H1 (cell line): ENCODE measurements at regions not wholly inside any gene's neighbourhood (a gene's known extent, or its start where the extent isn't known, plus 50 kb on each side); places are given as distances from the start of the nearest gene placed in this dataset.

Experiments
- CTCF ChIA-PET: fragments of 300-600 bp; sonication (Branson Sonifier 250); formaldehyde crosslinking; loops from one replicate; lab custom pipeline; 2021; ENCODE audit not compliant: partially characterized antibody; lab: Charles Lee
- POLR2A ChIA-PET: fragments of 300-600 bp; sonication (Branson Sonifier 250); formaldehyde crosslinking; loops from one replicate; lab custom pipeline; 2021; ENCODE audit warnings: inconsistent platforms; ENCODE audit not compliant: partially characterized antibody; lab: Charles Lee
- DNase-seq, 2 experiments: peaks; one replicate each; pipeline versions ENCODE4 v3.0.0 to v3.0.0-alpha.2; 2010 to 2022; ENCODE audit warnings: low spot score in 2 of 2, low read depth in 1 of 2, mixed read lengths in 1 of 2
- FAIRE-seq: peaks from 2 replicates; lab custom pipeline; 2011; peaks lifted over from hg19 to GRCh38; lab: Jason Lieb, UNC
- H2AFZ ChIP-seq: 2 replicates; pipeline ENCODE4 v1.8.1; 2012; ENCODE audit warnings: low read length, inconsistent platforms
- H2AK5ac ChIP-seq: 2 replicates; pipeline ENCODE4 v1.6.1; 2013; ENCODE audit warnings: low read depth, low read length
- H2BK120ac ChIP-seq: replicated peaks from 2 replicates; pipeline ENCODE3; 2013; ENCODE audit warnings: low read depth, low read length, inconsistent platforms
- H2BK12ac ChIP-seq: 2 replicates; pipeline ENCODE4 v1.6.1; 2013; ENCODE audit warnings: low read depth, low read length
- H2BK15ac ChIP-seq: 2 replicates; pipeline ENCODE4 v1.6.1; 2013; ENCODE audit warnings: low read length
- H2BK20ac ChIP-seq: 2 replicates; pipeline ENCODE4 v1.6.1; 2013; ENCODE audit warnings: low read length
- H2BK5ac ChIP-seq: 2 replicates; pipeline ENCODE4 v1.6.1; 2013; ENCODE audit warnings: low read depth, low read length
- H3K14ac ChIP-seq: 2 replicates; pipeline ENCODE4 v1.6.1; 2013; ENCODE audit warnings: inconsistent platforms; ENCODE audit not compliant: insufficient read length
- H3K18ac ChIP-seq: 2 replicates; pipeline ENCODE4 v1.6.1; 2013; ENCODE audit warnings: low read length; ENCODE audit errors: extremely low read depth
- H3K23ac ChIP-seq: 2 replicates; pipeline ENCODE4 v1.6.1; 2013; ENCODE audit warnings: inconsistent platforms; ENCODE audit not compliant: insufficient read length
- H3K23me2 ChIP-seq: 2 replicates; pipeline ENCODE4 v1.6.1; 2013; ENCODE audit warnings: low read depth, low read length
- H3K27ac ChIP-seq: 2 replicates; pipeline ENCODE4 v1.6.1; 2011; ENCODE audit warnings: low read depth, low read length, inconsistent platforms
- H3K27me3 ChIP-seq, 4 experiments: replicated peaks in 1 of 4; 1 replicate in 1 of 4; 2 replicates in 3 of 4; pipeline versions ENCODE4 v1.6.1 to v1.8.1; 2011 to 2013; ENCODE audit warnings: low read length in 3 of 4, mild to moderate bottlenecking in 3 of 4, inconsistent platforms in 2 of 4, mixed read lengths in 2 of 4, moderate library complexity in 1 of 4; ENCODE audit not compliant: control insufficient read depth in 3 of 4, insufficient read depth in 3 of 4; ENCODE audit errors: extremely low read depth in 1 of 4
- H3K36me3 ChIP-seq, 4 experiments: 2 replicates each; pipeline versions ENCODE4 v1.6.1 to v1.8.1; 2011 to 2013; ENCODE audit warnings: mild to moderate bottlenecking in 4 of 4, low read length in 3 of 4, moderate library complexity in 2 of 4, control low read depth in 1 of 4, inconsistent platforms in 1 of 4; ENCODE audit not compliant: insufficient read depth in 4 of 4, control insufficient read depth in 2 of 4
- H3K4ac ChIP-seq: replicated peaks from 2 replicates; pipeline ENCODE3; 2013; ENCODE audit warnings: low read length, low read depth, mixed read lengths, inconsistent platforms; ENCODE audit not compliant: insufficient read length
- H3K4me1 ChIP-seq, 4 experiments: replicated peaks in 1 of 4; 1 replicate in 1 of 4; 2 replicates in 3 of 4; pipeline versions ENCODE4 v1.6.1 to v1.8.1; 2011 to 2013; ENCODE audit warnings: low read length in 3 of 4, inconsistent platforms in 2 of 4, mixed read lengths in 1 of 4; ENCODE audit not compliant: insufficient read depth in 4 of 4, control insufficient read depth in 3 of 4
- H3K4me2 ChIP-seq, 2 experiments: 2 replicates each; pipeline versions ENCODE4 v1.6.1 to v1.8.1; 2011 to 2013; ENCODE audit warnings: low read depth in 2 of 2, low read length in 2 of 2, control low read depth in 1 of 2, inconsistent platforms in 1 of 2, mild to moderate bottlenecking in 1 of 2; ENCODE audit not compliant: insufficient read depth in 1 of 2
- H3K4me3 ChIP-seq, 4 experiments: fragments of 200-600, 300-600 bp in 1 of 4; sonication (generic), shearing (Covaris generic), sonication (Bioruptor Twin) in 1 of 4; 2 replicates each; pipeline versions ENCODE4 v1.5.1 to v1.8.1; 2011 to 2016; ENCODE audit warnings: low read length in 4 of 4, low read depth in 3 of 4, control low read depth in 2 of 4, inconsistent platforms in 2 of 4, mild to moderate bottlenecking in 2 of 4, mixed read lengths in 1 of 4, moderate library complexity in 1 of 4; ENCODE audit not compliant: insufficient read depth in 2 of 4; ENCODE audit errors: extremely low read depth in 1 of 4
- H3K56ac ChIP-seq: replicated peaks from 2 replicates; pipeline ENCODE3; 2013; ENCODE audit warnings: low read depth, mild to moderate bottlenecking, mixed read lengths, low read length, inconsistent platforms; ENCODE audit not compliant: insufficient read length
- H3K79me1 ChIP-seq: 2 replicates; pipeline ENCODE4 v1.6.1; 2013; ENCODE audit warnings: low read depth, low read length, control low read depth
- H3K79me2 ChIP-seq, 2 experiments: 2 replicates each; pipeline versions ENCODE4 v1.6.1 to v1.8.1; 2012 to 2013; ENCODE audit warnings: low read length in 2 of 2, mild to moderate bottlenecking in 2 of 2, inconsistent platforms in 1 of 2; ENCODE audit not compliant: insufficient read depth in 2 of 2, control insufficient read depth in 1 of 2
- H3K9ac ChIP-seq, 4 experiments: replicated peaks in 1 of 4; 1 replicate in 1 of 4; 2 replicates in 3 of 4; pipeline versions ENCODE4 v1.6.1 to v1.8.1; 2011 to 2013; ENCODE audit warnings: low read depth in 3 of 4, low read length in 3 of 4, control low read depth in 2 of 4, mild to moderate bottlenecking in 2 of 4, moderate library complexity in 2 of 4, inconsistent platforms in 1 of 4; ENCODE audit errors: extremely low read depth in 1 of 4
- H3K9me3 ChIP-seq, 2 experiments: 2 replicates each; pipeline versions ENCODE4 v1.6.1 to v1.8.1; 2012 to 2013; ENCODE audit warnings: mild to moderate bottlenecking in 2 of 2, moderate library complexity in 2 of 2, control low read depth in 1 of 2, inconsistent platforms in 1 of 2, low read depth in 1 of 2, low read length in 1 of 2, mixed read lengths in 1 of 2; ENCODE audit not compliant: insufficient read depth in 2 of 2
- H4K20me1 ChIP-seq, 2 experiments: replicated peaks in 1 of 2; 2 replicates each; pipeline versions ENCODE3 to v1.8.1; 2011 to 2013; ENCODE audit warnings: inconsistent platforms in 2 of 2, low read length in 2 of 2, mild to moderate bottlenecking in 1 of 2; ENCODE audit not compliant: insufficient read depth in 2 of 2, control insufficient read depth in 1 of 2
- H4K5ac ChIP-seq: 2 replicates; pipeline ENCODE4 v1.6.1; 2013; ENCODE audit warnings: low read length, low read depth, mixed read lengths, inconsistent platforms; ENCODE audit not compliant: insufficient read length
- H4K8ac ChIP-seq: 2 replicates; pipeline ENCODE4 v1.8.0; 2013; ENCODE audit warnings: mild to moderate bottlenecking, moderate library complexity, low read length, inconsistent platforms; ENCODE audit not compliant: insufficient read depth; ENCODE audit errors: extremely low read depth
- H4K91ac ChIP-seq: replicated peaks from 2 replicates; pipeline ENCODE3; 2013; ENCODE audit warnings: low read length, mixed read lengths, inconsistent platforms; ENCODE audit not compliant: insufficient read length
- CBX5 ChIP-seq: fragments of 300-800, 300-1000 bp; sonication (generic); IDR thresholded peaks from 2 replicates; pipeline ENCODE4 v1.7.1; 2016; ENCODE audit warnings: antibody characterized with exemption, low read length, low read depth
- EP300 ChIP-seq, 2 experiments: IDR thresholded peaks; 1 replicate in 1 of 2; 2 replicates in 1 of 2; pipeline ENCODE4 v1.6.1; 2011 to 2012; ENCODE audit warnings: low read depth in 2 of 2, low read length in 2 of 2, mild to moderate bottlenecking in 2 of 2, borderline replicate concordance in 1 of 2, inconsistent platforms in 1 of 2, moderate library complexity in 1 of 2
- GTF2F1 ChIP-seq: IDR thresholded peaks from 2 replicates; pipeline ENCODE4 v1.6.1; 2012; ENCODE audit warnings: low read depth, low read length, improper control_type of control experiment, borderline replicate concordance
- JUND ChIP-seq: IDR thresholded peaks from 2 replicates; pipeline ENCODE4 v1.6.1; 2011; ENCODE audit warnings: mild to moderate bottlenecking, improper control_type of control experiment, low read length
- MAFK ChIP-seq: IDR thresholded peaks from 2 replicates; pipeline ENCODE4 v1.6.1; 2012; ENCODE audit warnings: low read depth, mild to moderate bottlenecking, improper control_type of control experiment, low read length
- POLR2A ChIP-seq, 2 experiments: IDR thresholded peaks; 1 replicate in 1 of 2; 2 replicates in 1 of 2; pipeline ENCODE4 v1.6.1; 2011; ENCODE audit warnings: low read depth in 2 of 2, low read length in 2 of 2, mild to moderate bottlenecking in 2 of 2; ENCODE audit errors: control extremely low read depth in 1 of 2
- POLR2AphosphoS5 ChIP-seq: IDR thresholded peaks from 2 replicates; pipeline ENCODE4 v1.6.1; 2011; ENCODE audit warnings: low read depth, low read length
- SP2 ChIP-seq: IDR thresholded peaks from 2 replicates; pipeline ENCODE4 v1.6.1; 2012; ENCODE audit warnings: mild to moderate bottlenecking, low read length, inconsistent platforms
- TAF1 ChIP-seq: IDR thresholded peaks from 2 replicates; pipeline ENCODE4 v1.6.1; 2011; ENCODE audit warnings: mild to moderate bottlenecking, low read depth, low read length
- TAF7 ChIP-seq: optimal IDR thresholded peaks from 2 replicates; pipeline ENCODE3; 2011; ENCODE audit warnings: low read depth, mild to moderate bottlenecking, inconsistent platforms, low read length, moderate library complexity, borderline replicate concordance
- TBP ChIP-seq: IDR thresholded peaks from 2 replicates; pipeline ENCODE4 v1.6.1; 2011; ENCODE audit warnings: low read depth, low read length, improper control_type of control experiment
- TEAD4 ChIP-seq: IDR thresholded peaks from 2 replicates; pipeline ENCODE4 v1.6.1; 2012; ENCODE audit warnings: low read depth, low read length, inconsistent platforms, mixed read lengths
- WGBS, 2 experiments: shearing (Covaris generic) in 1 of 2; methylation state at CpG; one replicate each; pipeline versions ENCODE4 v1.1.6 to v1.1.7; 2013 to 2015; ENCODE audit warnings: low lambda C conversion rate in 2 of 2, mixed read lengths in 2 of 2, inconsistent platforms in 1 of 2, low coverage in 1 of 2, missing lambda C conversion rate in 1 of 2; ENCODE audit not compliant: insufficient replicate concordance in 2 of 2, insufficient coverage in 1 of 2, insufficient read length in 1 of 2; ENCODE audit errors: extremely low coverage in 1 of 2, missing lambda C conversion rate in 1 of 2; 5-methylcytosine and 5-hydroxymethylcytosine counted together

DNA sequence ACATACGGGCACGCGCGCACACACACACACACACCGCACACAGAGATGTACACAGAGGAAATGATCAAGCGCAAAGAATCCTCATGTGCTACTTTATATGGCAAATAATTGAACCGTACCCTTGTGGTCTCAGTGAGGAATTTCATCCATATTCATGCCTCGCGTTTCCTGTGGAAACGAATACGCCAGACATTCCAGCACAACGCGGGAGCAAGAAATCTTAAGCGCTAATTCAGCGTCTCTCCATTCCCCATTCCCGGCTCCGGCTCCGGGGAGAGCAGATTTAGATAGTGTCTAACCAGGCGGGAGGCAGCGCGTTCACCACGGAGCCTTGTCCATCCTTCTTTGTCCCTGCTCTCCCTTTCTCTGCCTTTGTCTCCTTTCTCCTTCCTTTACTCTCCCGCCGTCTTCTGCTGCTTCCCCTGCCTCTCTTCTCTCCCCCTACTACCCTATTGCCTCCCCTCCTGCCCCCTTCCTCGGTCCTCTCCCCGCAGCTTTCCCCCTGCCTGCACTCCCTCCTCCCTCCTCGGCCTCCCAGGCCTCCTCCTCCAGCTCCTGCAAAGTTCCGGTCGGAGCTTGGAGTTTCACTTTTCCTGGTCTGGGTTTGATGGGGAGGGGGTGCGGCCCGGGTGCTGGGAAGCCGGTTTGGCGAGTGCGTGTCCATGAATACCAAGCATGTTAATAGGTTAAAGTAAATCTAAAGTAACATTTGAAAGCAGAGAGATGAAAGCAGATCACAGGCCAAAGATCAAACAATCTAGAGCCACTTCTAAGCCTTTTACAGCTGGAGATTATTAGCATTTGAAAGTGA lies 579.3 kb downstream of the BUD13 start:
- CTCF ChIA-PET, result interaction anchor here (0.6 to 5.6 kb wide), 9 partner anchors 12 to 31 kb away, joined by 3 to 45 read pairs (median 6); no protein-coding TSS in a partner anchor
- Histone ChIP-seq H3K4ac (peak overlapping the region; percentile 44), H3K14ac (no peak overlapping the region), H2BK20ac (no peak overlapping the region; the same call in 1 of the 2 replicates), H3K18ac (peak overlapping the region; percentile 43; the same call in 1 of the 2 replicates), H4K20me1 (peaks cover 0 to 6% of the 10 kb centered on the region in 2 experiments), H4K5ac (no peak overlapping the region), H3K4me3 (peak overlapping the region; percentile 58 to 78 (median 66)), H3K4me2 (peak overlapping the region; percentile 94 to 98), H3K79me2 (no peaks in the 10 kb centered on the region), H2AFZ (0 out of 2 replicates have a peak overlapping the region, but pooled peaks have one; percentile 28), H3K79me1 (no peaks in the 10 kb centered on the region), H3K27me3 (peaks cover 0 to 10% (median 3%) of the 10 kb centered on the region in 4 experiments; a peak in 4 of 7 replicates), H3K23me2 (peaks cover 8% of the 10 kb centered on the region), H4K91ac (no peak overlapping the region), H2BK12ac (peak overlapping the region; percentile 86; the same call in 1 of the 2 replicates), H4K8ac (no peak overlapping the region), H2BK5ac (peak overlapping the region; percentile 20; the same call in 1 of the 2 replicates), H2BK15ac (peak overlapping the region; percentile 65; the same call in 1 of the 2 replicates), H3K56ac (no peak overlapping the region), H3K23ac (no peak overlapping the region), H3K27ac (no peak overlapping the region), H2AK5ac (no peak overlapping the region), H3K36me3 (no peaks in the 10 kb centered on the region), H2BK120ac (no peak overlapping the region), H3K9ac (peak overlapping the region in 3 of 4 experiments; percentile 43 to 69 (median 55); a peak in 6 of 7 replicates), H3K9me3 (no peaks in the 10 kb centered on the region), H3K4me1 (peaks cover 3 to 16% (median 11%) of the 10 kb centered on the region in 4 experiments)
- FAIRE-seq (peak; percentile 39), DNase-seq (peak in 1 of 2 experiments; percentile 71)
- POLR2A ChIA-PET, result interaction anchor here (0.6 to 1.4 kb wide), 5 partner anchors 13 to 80 kb away, joined by 3 to 4 read pairs (median 3); no protein-coding TSS in a partner anchor
- 4% methylated on average over 32 of the region's 34 CpGs; no CpG with 5 or more reads in 1 of the 2 experiments for WGBS, 2 experiments
- TF ChIP-seq TAF1, result 0 out of 2 replicates have a peak, but pooled peaks have one; percentile 19
- TF ChIP-seq JUND, result no peak
- TF ChIP-seq TBP, result peak; percentile 14; the same call in 1 of the 2 replicates
- TF ChIP-seq POLR2A (IDR thresholded peaks at IDR 0.05; ENCODE audit: control extremely low read depth in 1 of 2, low read depth in 2 of 2, low read length in 2 of 2), result no peak
- 0 out of 3 replicates have a peak, but pooled peaks of 1 of the 2 experiments have one; percentile 10 for TF ChIP-seq EP300 (IDR thresholded peaks at IDR 0.05; ENCODE audit: borderline replicate concordance in 1 of 2, low read depth in 2 of 2, low read length in 2 of 2)
- no peak for TF ChIP-seq SP2
- no peak for TF ChIP-seq CBX5
- peak; percentile 47 for TF ChIP-seq TAF7
- no peak for TF ChIP-seq POLR2AphosphoS5
- TF ChIP-seq MAFK, result no peak
- TF ChIP-seq TEAD4, result peak; percentile 84
- no peak for TF ChIP-seq GTF2F1
